ENCODE measurements at regions not wholly inside any gene's neighbourhood (a gene's known extent, or its start where the extent isn't known, plus 50 kb on each side); places are given as distances from the start of the nearest gene placed in this dataset.

- no peak for DNase-seq (ENCODE audit: low spot score in 2 of 2)
- Histone ChIP-seq H3K27ac (no peak overlapping the region), H3K4me1 (no peaks in the 10 kb centered on the region), H3K4me3 (no peak overlapping the region), H3K36me3 (no peaks in the 10 kb centered on the region), H3K27me3 (no peaks in the 10 kb centered on the region), H3K9me3 (no peaks in the 10 kb centered on the region)
- intact Hi-C loops (cut with DNase I) = no loop called here
- TF ChIP-seq CTCF (IDR thresholded peaks at IDR 0.05) = no peak
Observed at GRCh38 chr16:76164970-76165558, 112.1 kb upstream of the CNTNAP4 start.

GRCh38 chr16:76175718-76176117 lies 101.5 kb upstream of the CNTNAP4 start:
- Histone ChIP-seq H3K36me3 (no peaks in the 10 kb centered on the region), H3K27ac (no peak overlapping the region), H3K27me3 (no peaks in the 10 kb centered on the region), H3K4me3 (no peak overlapping the region), H3K9me3 (no peaks in the 10 kb centered on the region), H3K4me1 (no peaks in the 10 kb centered on the region)
- DNase-seq (ENCODE audit: low spot score in 2 of 2) = no peak
- intact Hi-C loops (cut with DNase I) = no loop called here
- no peak for TF ChIP-seq CTCF (IDR thresholded peaks at IDR 0.05)

GRCh38 chr16:76176153-76176552 lies 101.0 kb upstream of the CNTNAP4 start:
- Histone ChIP-seq H3K4me3 (no peak overlapping the region), H3K27ac (no peak overlapping the region), H3K9me3 (no peaks in the 10 kb centered on the region), H3K27me3 (no peaks in the 10 kb centered on the region), H3K36me3 (no peaks in the 10 kb centered on the region), H3K4me1 (no peaks in the 10 kb centered on the region)
- no peak for DNase-seq (ENCODE audit: low spot score in 2 of 2)
- intact Hi-C loops (cut with DNase I) = no loop called here
- no peak for TF ChIP-seq CTCF (IDR thresholded peaks at IDR 0.05)

- no peaks in the 10 kb centered on the region for H3K4me1 ChIP-seq
Observed at GRCh38 chr16:76176616-76177015, 100.6 kb upstream of the CNTNAP4 start.

GRCh38 chr16:76182041-76182635 lies 95.1 kb upstream of the CNTNAP4 start:
- TF ChIP-seq CTCF (IDR thresholded peaks at IDR 0.05) = no peak

More at GRCh38 chr16:76176616-76177015, 100.6 kb upstream of the CNTNAP4 start:
- no peaks in the 10 kb centered on the region for H3K9me3 ChIP-seq
- H3K36me3 ChIP-seq = no peaks in the 10 kb centered on the region
- H3K27ac ChIP-seq = no peak overlapping the region
- H3K4me3 ChIP-seq = no peak overlapping the region
- no peak for TF ChIP-seq CTCF (IDR thresholded peaks at IDR 0.05)
- H3K27me3 ChIP-seq = no peaks in the 10 kb centered on the region
- intact Hi-C loops (cut with DNase I) = no loop called here
- DNase-seq (ENCODE audit: low spot score in 2 of 2) = no peak

More at GRCh38 chr16:76182041-76182635, 95.1 kb upstream of the CNTNAP4 start:
- H3K9me3 ChIP-seq = no peaks in the 10 kb centered on the region
- no peaks in the 10 kb centered on the region for H3K27me3 ChIP-seq
- no peak overlapping the region for H3K4me3 ChIP-seq
- intact Hi-C loops (cut with DNase I) = no loop called here
- no peak for DNase-seq (ENCODE audit: low spot score in 2 of 2)
- no peaks in the 10 kb centered on the region for H3K4me1 ChIP-seq
- no peak overlapping the region for H3K27ac ChIP-seq
- H3K36me3 ChIP-seq = no peaks in the 10 kb centered on the region

Data from ascending aorta (tissue), 2 donors.